ENCODE measurements at regions not wholly inside any gene's neighbourhood (a gene's known extent, or its start where the extent isn't known, plus 50 kb on each side); places are given as distances from the start of the nearest gene placed in this dataset.

DNA sequence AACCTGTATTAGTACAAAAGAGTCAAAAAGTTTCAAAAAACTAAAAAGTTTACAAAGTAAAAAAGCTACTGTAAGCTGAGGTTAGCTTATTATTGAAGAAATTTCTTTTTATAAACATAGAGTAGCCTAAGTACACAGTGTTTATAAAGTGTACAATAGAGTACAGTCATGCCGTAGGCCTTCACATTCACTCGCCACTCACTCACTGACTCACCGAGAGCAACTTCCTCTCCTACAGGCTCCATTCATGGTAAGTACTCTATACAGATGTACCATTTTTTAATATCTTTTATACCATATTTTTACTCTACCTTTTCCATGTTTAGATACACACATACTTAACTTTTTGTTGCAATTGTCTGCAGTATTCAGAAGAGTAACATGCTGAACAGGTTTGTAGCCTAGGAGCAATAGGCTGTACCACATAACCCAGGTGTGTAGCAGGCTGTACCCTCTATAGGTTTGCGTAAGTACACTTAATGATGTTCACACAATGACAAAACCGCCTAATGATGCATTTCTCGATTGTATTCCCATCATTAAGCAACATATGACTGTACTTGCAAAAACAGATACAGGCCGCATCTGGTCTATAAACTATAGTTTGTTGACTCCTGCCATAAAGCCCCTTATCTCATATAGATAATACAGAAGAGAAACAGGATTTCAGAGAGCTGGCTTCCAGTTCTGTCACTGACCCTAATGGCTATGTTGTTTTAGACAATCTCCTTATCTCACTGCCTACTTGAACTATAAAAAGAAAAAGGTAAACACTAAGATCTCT, 438.8 kb downstream of the HTR7 start:
- no peak for DNase-seq

DNA sequence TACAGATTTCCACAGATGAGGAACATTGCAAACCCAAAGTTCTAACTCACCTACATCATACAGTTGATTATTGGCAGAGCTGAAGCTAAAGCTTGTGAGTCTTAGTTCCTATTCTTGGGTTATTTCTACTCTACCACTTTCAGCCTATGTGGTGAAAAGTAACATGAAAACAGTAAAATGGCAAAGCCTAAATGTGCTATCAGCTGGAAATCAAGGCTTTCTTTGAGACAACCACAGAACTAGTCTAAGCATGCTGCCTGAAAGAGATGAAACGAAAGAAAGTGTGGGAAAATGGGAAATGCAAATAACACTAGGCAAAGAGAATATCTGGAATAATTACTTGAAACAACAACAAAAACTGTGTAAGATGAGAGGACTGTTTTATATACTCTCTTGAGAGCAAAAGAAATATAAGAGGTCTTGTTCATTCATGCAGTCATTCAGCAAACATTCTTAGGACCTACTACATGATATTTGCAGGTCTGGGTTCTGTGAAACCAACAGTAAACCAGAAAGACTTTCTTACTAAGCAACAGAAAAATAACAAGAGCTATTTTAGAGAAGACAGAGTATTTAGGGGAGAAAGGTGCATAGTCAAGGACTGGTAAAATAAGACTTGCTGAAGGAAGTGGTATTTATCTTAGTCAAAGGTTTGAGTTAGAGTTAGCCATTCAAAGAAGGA, 437.1 kb downstream of the HTR7 start:
- DNase-seq: no peak

DNA sequence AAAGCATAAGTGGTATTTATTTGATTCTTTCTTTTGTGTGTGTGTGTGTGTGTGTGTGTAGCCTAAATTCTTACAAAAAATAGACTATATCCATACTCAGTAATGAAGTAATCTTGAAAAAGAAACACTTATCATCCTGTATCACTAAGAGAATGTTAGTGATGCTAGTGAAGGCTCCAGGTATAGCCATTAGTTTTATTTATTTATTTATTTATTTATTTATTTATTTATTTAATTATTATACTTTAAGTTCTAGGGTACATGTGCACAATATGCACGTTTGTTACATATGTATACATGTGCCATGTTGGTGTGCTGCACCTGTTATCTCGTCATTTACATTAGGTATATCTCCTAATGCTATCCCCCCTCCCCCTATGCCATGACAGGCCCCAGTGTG, 436.0 kb downstream of the HTR7 start:
- no peak for DNase-seq

DNA sequence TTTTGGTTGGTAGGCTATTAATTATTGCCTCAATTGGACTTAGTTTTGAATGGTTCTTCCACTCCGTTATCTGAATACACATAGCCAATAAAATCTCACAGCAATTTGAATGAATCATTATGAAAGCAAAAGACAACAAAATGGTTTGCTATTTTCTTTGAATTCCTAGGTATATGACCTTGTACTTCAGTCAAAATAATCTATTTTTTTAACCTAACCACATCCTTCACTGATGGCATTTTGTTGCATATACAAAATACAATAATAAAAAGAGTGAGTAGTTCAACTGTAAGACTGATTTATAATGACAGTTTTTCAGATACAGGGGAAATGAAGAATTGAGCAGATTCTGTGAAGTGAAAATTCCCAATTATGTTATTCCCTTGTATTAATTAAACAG, 433.1 kb downstream of the HTR7 start:
- no peak for DNase-seq

DNA sequence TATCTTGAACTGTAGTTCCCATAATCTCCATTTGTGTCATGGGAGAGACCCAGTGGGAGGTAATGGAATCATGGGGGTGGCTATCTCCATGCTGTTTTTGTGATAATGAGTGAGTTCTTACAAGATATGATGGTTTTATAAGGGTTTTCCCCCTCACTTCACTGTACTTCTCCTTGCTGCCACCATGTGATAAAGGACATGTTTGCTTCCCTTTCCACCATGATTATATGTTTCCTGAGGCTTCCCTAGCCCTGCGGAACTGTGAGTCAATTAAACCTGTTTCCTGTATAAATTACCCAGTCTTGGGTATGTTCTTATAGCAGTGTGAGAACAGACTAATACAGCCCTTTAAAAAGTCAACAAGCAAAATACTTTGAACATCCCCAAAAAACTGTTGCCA, 427.7 kb downstream of the HTR7 start:
- DNase-seq: no peak

DNA sequence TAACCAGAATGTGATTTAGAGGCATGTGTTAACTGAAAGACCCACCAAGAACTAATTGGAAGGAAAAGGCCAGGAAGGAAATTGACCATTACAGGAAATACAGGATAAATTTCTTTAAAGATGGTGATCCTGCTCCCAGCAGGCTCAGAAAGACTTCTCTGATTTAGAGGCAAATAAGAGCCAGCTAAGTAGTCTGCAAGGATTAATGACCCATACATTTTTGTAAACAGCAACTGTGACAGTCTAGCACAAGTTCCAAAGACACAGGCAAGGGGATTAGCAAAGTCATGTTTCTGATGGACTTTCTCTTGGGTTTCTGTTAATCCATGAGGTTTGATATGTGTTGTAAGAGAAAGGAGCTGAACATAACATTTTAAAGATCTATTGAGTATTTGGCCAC, 425.0 kb downstream of the HTR7 start:
- DNase-seq: no peak

DNA sequence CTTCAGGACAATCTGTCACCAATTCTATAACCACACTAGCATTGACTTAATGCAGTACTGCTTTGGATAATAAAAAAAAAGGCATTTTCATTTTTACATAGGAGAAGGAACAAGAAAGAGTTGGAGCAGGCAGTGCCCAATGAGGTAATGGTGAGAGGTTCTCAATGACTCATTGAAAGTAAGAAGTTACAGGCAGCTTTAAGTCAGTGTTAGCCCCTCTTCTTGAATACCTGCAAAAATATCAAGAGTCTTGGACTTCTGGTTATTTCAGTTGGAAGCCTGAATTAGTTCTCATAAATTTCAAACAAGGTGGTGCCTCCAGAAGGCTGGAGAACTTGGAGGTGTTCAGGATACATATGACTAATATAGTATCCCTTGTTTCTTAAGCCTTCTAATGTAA, 422.5 kb downstream of the HTR7 start:
- DNase-seq: no peak

DNA sequence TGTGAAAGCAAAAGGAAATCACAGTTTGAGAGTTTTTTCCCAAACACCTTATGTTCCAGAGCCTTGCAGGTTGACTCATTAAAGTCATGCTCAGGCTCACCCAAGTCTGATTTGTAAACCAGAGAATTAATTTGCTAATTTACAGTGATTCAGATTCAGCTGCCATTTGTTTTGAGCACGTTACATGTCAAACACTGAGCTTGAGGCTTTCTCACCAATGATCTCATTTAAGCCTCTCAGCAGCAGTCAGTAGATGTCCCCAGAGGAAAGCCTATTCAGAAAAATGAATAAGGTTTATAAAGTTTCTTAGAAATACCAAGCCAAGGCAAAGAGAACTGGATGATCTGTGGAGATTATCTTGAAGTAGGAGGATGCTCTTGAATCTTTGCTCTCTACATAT, 420.4 kb downstream of the HTR7 start:
- no peak for DNase-seq

DNA sequence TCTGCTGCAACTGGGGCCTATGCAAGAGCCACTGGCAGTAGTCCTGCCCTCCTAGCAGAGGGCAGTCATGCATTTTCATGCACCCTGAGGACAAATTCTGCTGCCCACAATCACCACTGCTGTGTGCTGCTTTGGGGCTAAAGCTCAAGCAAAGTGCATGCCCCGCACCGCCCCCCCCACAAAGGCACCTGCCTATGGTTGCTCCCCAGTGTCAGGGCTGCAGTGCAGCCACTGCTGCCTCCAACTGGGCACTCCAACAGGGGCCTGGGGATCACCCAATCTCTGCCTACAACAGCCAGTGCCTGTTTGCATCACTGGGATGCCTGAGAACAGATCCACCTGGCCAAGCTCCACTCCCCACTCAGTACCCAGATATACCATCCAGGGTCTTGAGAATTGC, 417.0 kb downstream of the HTR7 start:
- DNase-seq: no peak

DNA sequence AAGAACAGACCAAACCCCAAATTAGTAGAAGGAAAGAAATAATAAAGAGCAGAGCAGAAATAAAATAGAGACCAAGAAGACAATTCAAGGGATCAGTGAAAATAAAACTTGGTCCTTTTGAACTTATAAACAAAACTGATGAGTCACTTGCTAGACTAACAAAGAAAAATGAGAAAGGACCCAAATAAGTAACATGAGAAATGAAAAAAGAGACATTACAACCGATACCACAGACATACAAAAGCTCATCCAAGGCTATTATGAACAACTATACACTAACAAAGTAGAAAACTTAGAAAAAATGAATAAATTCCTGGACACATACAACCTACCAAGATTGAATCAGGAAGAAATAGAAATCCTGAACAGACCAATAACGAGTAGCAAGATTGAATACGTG, 414.5 kb downstream of the HTR7 start:
- DNase-seq: no peak

DNA sequence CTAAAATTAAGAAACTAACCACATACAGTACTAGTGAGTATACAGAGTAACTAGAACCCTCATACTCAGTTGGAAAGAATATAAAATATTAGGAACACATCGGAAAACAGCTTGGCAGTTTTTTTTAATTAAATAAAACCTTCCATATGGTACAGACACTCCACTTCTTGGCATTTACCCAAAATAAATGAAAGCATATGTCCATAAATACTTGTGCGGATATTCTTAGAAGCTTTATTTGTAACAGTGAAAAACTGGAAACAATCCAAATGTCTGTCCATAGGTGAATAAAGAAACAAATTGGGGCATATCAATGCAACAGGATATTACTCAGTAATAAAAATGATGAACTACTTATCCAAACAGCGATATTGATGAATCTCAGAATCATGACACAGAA, 410.0 kb downstream of the HTR7 start:
- DNase-seq: peak; percentile 23 to 68

DNA sequence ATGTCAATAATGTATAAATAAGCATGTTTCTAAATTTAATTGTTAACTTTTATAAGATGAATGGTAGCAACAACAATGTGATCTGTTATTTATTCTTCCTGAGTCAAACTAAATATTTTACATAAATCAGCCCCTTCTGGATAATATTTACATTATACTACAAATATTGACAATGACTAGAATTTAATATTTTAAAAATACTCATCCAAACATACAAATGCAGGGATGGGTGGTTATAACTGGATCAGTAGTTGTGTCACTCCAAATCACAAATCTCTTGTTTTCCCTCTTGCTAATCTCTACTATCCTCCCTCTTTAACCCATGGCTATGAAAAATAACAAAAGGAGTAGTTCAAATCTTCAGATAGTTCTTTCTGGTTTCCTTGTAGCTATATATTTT, 407.0 kb downstream of the HTR7 start:
- DNase-seq: no peak

DNA sequence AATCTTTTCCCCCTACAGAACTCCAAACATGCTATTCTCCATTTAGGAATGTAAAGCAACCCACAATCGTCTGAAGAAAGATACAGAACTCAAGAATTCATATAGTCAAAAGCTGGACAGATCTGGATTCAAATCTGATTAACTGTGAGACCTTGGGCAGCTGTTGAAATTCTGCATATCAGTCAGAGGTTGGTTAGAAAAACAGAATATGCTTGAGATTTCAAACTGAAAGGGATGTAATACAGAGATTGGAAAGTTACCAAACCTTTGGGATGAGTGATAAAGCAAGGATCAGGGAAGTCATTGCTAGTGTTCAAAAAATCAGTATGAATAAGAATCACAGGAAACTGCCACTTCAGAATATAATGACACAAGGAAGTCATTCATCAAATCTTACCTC, 406.6 kb downstream of the HTR7 start:
- peak in 1 of 2 experiments; percentile 39 for DNase-seq

DNA sequence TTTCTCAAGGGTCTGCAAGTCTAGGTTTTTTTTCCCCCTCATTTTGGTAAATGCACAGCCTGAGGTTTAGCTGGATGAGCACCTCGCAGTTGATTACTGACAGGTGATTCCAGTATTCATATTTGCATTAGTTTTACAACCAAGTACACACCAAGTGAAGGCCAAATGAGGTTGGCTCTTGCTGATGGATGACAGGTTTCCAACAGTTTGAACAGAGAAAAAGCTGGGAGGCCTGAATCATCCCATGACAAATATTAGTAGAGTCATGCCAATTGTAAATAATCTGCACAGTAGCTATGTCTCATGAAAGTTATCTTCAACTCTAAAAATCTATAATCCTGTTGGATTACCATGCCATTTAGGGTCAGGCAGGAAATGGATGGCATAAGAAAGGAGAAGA, 399.8 kb downstream of the HTR7 start:
- peak in 1 of 2 experiments; percentile 15 for DNase-seq

DNA sequence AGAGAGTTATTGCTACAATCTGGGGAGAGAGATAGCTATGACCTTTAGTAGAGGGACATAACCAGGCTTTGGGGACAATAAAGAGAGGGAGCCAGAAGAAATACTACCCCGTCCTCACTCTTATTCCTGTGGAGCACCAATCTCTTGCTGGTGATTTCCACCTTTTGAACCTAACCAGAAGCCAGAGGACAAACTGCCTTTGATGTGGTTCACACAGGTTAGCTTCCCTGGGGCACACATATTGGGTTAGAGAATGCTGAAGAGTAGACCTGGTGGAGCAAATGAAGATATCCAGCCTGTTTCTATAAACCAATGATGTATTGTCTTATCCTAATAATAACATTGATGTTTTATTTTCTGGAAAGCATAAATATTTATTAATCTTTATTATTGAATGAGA, 399.3 kb downstream of the HTR7 start:
- DNase-seq: no peak

DNA sequence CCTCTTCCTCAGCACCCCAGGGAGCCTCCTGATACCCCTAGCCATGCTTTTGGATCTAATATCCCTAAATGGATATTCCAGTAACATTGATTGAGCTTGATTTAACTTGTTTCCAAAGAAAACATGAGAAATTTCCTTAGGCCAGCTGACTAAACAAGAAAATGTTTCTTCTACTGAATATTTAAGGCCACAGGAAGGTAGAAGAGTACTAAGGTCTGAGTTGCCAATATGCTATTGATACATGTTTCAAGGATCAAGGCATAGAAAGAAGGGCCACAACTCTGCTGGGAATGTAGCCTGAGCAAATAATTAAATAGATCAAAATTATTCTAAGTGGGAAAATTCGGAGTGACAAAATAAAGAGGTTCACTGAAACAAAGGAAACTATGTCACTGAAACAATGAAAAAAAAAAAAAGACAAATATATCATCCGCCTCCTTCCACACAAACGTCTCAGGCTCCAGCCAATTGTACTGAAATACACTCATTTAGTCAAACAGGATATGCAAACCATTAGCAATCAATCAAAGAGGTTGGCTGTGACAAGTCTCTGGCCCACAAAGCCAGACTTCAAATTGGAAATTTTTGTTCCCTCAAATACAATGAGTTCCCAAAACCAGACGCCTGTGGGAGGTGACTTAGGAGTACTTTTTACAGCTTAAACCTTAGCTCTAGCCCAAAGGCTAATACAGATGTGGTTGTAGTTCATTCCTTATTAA, 396.2 kb downstream of the HTR7 start:
- DNase-seq: no peak

DNA sequence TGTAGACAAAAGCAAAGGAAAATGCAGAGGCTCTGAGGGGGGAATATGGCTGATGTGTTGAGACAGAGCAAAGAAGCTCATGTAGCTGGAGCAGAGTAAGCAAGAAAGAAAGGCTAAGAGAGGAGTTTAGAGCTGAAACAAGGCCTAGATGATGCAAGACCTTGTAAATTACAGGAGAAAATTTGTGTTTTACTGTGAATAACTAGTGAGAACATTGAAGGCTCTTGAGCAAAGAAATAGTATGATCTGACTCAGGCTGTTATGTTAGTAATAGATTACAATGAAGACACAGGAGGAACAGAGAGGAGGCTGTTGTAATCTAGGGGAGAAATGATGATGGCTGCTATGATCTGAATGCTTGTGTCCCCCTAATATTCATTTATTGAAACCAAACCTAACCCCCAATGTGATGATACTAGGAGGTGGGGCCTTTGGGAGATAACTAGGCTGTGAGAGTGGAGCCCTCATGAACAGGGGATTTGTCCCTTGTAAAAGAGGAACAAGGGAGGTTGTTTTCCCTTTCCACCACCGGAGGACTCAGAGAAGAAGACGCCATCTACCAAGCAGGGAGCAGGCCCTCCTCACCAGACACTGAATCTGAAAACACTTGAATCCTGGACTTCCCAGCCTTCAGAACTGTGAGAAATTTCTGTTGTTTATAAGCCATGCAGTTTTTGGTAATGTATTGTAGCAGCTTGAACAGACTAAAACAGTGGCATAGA, 394.9 kb downstream of the HTR7 start:
- DNase-seq: no peak

DNA sequence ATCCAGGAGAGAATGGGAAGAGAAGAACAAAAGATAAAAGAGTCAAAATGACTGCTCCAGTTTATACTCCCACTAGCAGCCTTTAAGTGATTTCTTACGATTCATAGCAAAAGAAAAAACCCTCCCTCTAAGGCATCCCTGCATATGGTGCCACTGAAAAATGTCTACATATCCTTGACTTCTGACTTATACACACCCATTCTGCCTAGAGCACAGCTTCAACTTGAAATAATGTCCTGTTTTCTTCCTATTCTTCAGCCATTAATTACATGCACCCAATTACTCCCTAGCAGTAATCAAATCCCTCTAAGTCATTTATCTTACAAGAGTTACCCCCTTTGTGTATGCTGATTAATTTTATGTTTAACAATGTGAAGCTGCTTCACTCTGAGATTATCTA, 393.5 kb downstream of the HTR7 start:
- DNase-seq: no peak

DNA sequence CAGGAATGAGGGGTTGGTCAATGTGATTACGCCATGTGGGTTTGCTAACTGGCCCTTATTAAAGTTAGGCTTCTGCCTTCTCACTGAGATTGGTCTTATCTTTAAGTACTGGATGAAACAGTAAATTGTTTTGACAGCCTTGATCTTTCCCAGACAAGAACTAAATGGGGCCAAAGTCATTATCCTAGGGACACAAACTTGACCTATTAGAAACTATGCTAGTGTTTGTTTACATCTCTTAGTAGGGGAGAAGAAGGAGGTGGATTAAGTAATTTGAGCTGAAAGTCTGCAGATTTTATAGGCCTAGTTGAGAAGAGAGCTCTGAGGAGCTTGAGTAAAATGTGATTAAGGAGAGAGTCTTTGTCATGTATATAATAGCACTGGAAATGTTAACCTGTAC, 386.9 kb downstream of the HTR7 start:
- no peak for DNase-seq

DNA sequence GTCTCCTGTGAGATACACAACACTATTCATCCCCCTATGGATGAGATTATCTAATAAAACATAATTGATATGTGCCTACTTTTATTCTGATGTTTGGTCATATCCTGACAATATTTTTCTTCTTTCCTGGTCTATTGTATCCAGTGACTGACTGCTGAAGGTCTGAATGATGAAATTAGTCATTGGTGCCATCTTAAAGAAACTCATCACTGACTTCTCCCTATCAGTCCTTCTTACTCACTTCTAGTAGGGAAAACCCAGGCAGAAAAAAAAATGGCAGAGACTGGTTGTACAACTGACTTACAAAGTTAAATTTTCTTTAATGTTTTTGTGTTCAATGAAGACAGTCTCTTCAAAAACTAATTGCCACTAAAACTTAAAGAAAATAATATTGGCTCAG, 377.4 kb downstream of the HTR7 start:
- no peak for DNase-seq

DNA sequence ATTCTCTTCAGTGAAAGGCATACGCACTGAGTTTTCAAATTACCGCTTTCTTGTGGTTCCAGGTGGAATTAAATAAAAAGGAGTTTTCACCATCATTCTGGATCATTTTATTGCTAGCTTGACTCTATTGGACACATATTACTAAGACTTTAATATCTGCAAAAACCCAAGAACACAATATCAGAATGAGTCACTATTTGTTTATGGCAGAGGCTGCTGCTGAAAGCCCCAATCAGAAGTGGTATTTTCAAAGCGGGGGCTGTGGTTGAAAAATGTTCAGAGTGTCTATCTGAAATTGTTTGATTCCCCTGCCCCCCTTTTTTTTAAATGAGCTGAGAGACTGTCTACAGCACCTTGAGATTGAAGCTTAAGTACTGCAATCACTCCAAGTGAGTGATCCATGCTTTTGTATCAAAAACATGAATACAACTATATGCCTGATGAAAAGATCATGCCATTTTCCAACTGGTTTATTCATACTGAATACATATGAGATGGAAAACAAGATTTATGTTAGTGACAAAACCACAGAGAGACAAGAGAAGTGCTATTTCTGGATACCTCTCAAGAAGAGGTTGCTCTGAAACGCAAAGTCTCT, 376.4 kb downstream of the HTR7 start:
- DNase-seq: no peak

DNA sequence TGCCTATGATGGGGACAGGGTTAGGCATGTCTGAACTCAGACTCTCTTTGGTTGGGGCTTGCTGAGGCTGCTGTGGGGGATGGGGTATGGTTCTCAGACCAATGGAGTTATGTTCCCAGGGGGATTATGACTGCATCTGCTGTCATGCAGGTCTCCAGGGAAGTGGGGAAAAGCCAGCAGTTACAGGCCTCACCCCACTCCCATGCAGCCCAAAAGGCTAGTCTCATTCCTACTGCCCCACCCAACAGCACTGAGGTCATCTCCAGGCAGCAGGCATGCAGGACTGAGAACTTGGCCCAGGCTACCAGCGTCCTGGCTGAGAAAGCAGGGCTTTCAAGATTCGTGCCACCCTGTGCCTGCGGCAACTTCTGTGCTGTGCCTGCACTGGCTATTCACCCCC, 373.3 kb downstream of the HTR7 start:
- no peak for DNase-seq

DNA sequence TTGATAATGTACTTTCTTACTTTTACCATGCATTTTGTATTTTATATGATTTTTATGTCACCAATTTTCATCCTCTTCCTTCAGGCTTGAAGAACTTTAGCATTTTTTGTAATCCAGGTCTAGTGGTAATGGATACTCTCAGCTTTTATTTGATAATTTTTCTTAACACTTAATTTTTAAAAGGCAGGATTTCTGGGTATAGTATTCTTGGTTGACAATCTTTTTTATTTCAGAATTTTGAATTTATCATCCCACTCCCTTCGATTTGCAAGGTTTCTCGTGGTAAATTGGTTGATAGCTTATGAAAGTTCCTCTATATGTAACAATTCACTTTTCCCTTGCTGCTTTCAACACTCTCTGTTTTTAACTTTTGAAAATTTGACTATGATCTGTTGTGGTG, 363.7 kb downstream of the HTR7 start:
- no peak for DNase-seq
